A549 (cell line): ENCODE measurements at regions not wholly inside any gene's neighbourhood (a gene's known extent, or its start where the extent isn't known, plus 50 kb on each side); places are given as distances from the start of the nearest gene placed in this dataset.

Experiments used
- ATAC-seq, 2 experiments: fragments of 200-7000 bp in 1 of 2; fragments of >200 bp in 1 of 2; cut with Nextera tagmentation in 1 of 2; cut with Tn5 transposase in 1 of 2; 3 replicates each; pipeline versions ENCODE4 v1.8.0 to v1.9.1; 2018 to 2020; ENCODE audit warnings: mild to moderate bottlenecking in 1 of 2, moderate library complexity in 1 of 2
- CTCF ChIA-PET: fragments of 300-600 bp; sonication (Branson Sonifier 250); formaldehyde crosslinking; extraction: SDS; loops from one replicate; lab custom pipeline; 2021; ENCODE audit warnings: antibody characterized with exemption, inconsistent platforms; lab: Yijun Ruan, JAX
- POLR2A ChIA-PET: fragments of 350-600 bp; formaldehyde crosslinking; extraction: SDS; loops from one replicate; lab custom pipeline; 2021; ENCODE audit warnings: antibody characterized with exemption, inconsistent platforms; lab: Yijun Ruan, JAX
- DNase-seq, 2 experiments: peaks; one replicate each; pipeline versions ENCODE4 v3.0.0 to v3.0.0-alpha.2; 2011 to 2016; ENCODE audit warnings: low read depth in 1 of 2, low spot score in 1 of 2
- FAIRE-seq: peaks from 2 replicates; lab custom pipeline; 2011; peaks lifted over from hg19 to GRCh38; lab: Jason Lieb, UNC
- H3K27ac ChIP-seq, 2 experiments: fragments of >200 bp; sonication (Bioruptor Twin); formaldehyde crosslinking; 3 replicates each; pipeline ENCODE4 v1.5.1; 2016 to 2017
- H3K4me1 ChIP-seq: fragments of >200 bp; sonication (Bioruptor Twin); formaldehyde crosslinking; 3 replicates; pipeline ENCODE4 v1.6.1; 2016
- H3K4me2 ChIP-seq: fragments of >200 bp; sonication (Bioruptor Twin); formaldehyde crosslinking; 3 replicates; pipeline ENCODE4 v1.6.1; 2016
- H3K4me3 ChIP-seq: fragments of >200 bp; sonication (Bioruptor Twin); formaldehyde crosslinking; 3 replicates; pipeline ENCODE4 v1.5.1; 2016
- H3K9me3 ChIP-seq: fragments of >200 bp; sonication (Bioruptor Twin); formaldehyde crosslinking; 3 replicates; pipeline ENCODE4 v1.6.1; 2016
- CBX2 ChIP-seq: fragments of 200-600 bp; sonication (generic); IDR thresholded peaks from 2 replicates; pipeline ENCODE4 v1.6.1; 2016; ENCODE audit warnings: low read depth, mild to moderate bottlenecking, borderline replicate concordance
- CBX8 ChIP-seq: fragments of 200-600 bp; sonication (generic); IDR thresholded peaks from 2 replicates; pipeline ENCODE4 v1.6.1; 2016
- CEBPB ChIP-seq, 2 experiments: fragments of >200 bp in 1 of 2; sonication (Bioruptor Twin) in 1 of 2; formaldehyde crosslinking in 1 of 2; IDR thresholded peaks; 2 replicates each; pipeline ENCODE4 v1.6.1; 2012 to 2016
- EP300 ChIP-seq, 2 experiments: fragments of >200 bp; sonication (Bioruptor Twin); formaldehyde crosslinking; IDR thresholded peaks; 2 replicates in 1 of 2; 3 replicates in 1 of 2; pipeline ENCODE4 v1.6.1; 2016 to 2017
- ESRRA ChIP-seq: fragments of 150-350 bp; IDR thresholded peaks from 2 replicates; pipeline ENCODE4 v1.6.1; 2014; ENCODE audit warnings: mild to moderate bottlenecking, low read length, borderline replicate concordance
- FOSB ChIP-seq: fragments of 250-450 bp; sonication (Bioruptor Pico); IDR thresholded peaks from 2 replicates; pipeline ENCODE4 v1.5.0; 2020; ENCODE audit warnings: mild to moderate bottlenecking, moderate library complexity
- FOSL2 ChIP-seq, 2 experiments: fragments of 450-650 bp in 1 of 2; fragments of >200 bp in 1 of 2; sonication (Bioruptor Twin) in 1 of 2; formaldehyde crosslinking; IDR thresholded peaks; 2 replicates each; pipeline versions ENCODE4 v1.5.0 to v1.6.1; 2016 to 2020; ENCODE audit warnings: mild to moderate bottlenecking in 1 of 2, moderate library complexity in 1 of 2
- GATA3 ChIP-seq: IDR thresholded peaks from 2 replicates; pipeline ENCODE4 v1.6.1; 2012; ENCODE audit warnings: borderline replicate concordance
- HES2 ChIP-seq: fragments of >200 bp; sonication (Bioruptor Twin); formaldehyde crosslinking; IDR thresholded peaks from 2 replicates; pipeline ENCODE4 v1.6.1; 2016
- HEYL ChIP-seq: fragments of 250-450 bp; sonication (Bioruptor Pico); IDR thresholded peaks from 2 replicates; pipeline ENCODE4 v1.8.0; 2021; ENCODE audit warnings: mild to moderate bottlenecking, moderate library complexity
- HOXA7 ChIP-seq: fragments of 250-450 bp; sonication (Bioruptor Pico); IDR thresholded peaks from 2 replicates; pipeline ENCODE4 v1.5.0; 2020; ENCODE audit warnings: mild to moderate bottlenecking, moderate library complexity
- JUNB ChIP-seq: fragments of >200 bp; sonication (Bioruptor Twin); formaldehyde crosslinking; IDR thresholded peaks from 2 replicates; pipeline ENCODE4 v1.6.1; 2016
- KDM5A ChIP-seq: fragments of 200-600 bp; sonication (generic); IDR thresholded peaks from 2 replicates; pipeline ENCODE4 v1.6.1; 2016; ENCODE audit warnings: antibody characterized with exemption, mild to moderate bottlenecking
- MYC ChIP-seq: IDR thresholded peaks from 2 replicates; pipeline ENCODE4 v1.6.1; 2012; ENCODE audit warnings: mild to moderate bottlenecking, inconsistent platforms, low read length, improper control_type of control experiment, borderline replicate concordance
- NPAS2 ChIP-seq: fragments of 250-450 bp; sonication (Bioruptor Pico); IDR thresholded peaks from 2 replicates; pipeline ENCODE4 v1.8.0; 2022; ENCODE audit warnings: mild to moderate bottlenecking, moderate library complexity, borderline replicate concordance
- PHF8 ChIP-seq: fragments of 200-600 bp; sonication (generic); IDR thresholded peaks from 2 replicates; pipeline ENCODE4 v1.6.1; 2016; ENCODE audit warnings: low read depth, mild to moderate bottlenecking, antibody characterized with exemption, moderate library complexity, borderline replicate concordance
- RFX5 ChIP-seq: fragments of 450-650 bp; IDR thresholded peaks from 2 replicates; pipeline ENCODE4 v1.7.1; 2014; ENCODE audit warnings: antibody characterized with exemption, mild to moderate bottlenecking, moderate library complexity
- SMC3 ChIP-seq: fragments of >200 bp; sonication (Bioruptor Twin); formaldehyde crosslinking; IDR thresholded peaks from 3 replicates; pipeline ENCODE4 v1.6.1; 2018; ENCODE audit warnings: inconsistent platforms
- SREBF2 ChIP-seq: fragments of 450-650 bp; IDR thresholded peaks from 2 replicates; pipeline ENCODE4 v1.6.1; 2014; ENCODE audit warnings: mild to moderate bottlenecking, moderate library complexity
- TP53 ChIP-seq: fragments of 250-450 bp; sonication (Bioruptor Pico); IDR thresholded peaks from 2 replicates; pipeline ENCODE4 v1.5.0; 2021; ENCODE audit warnings: mild to moderate bottlenecking, moderate library complexity
- ZNF302 ChIP-seq: fragments of 250-450 bp; sonication (Bioruptor Pico); IDR thresholded peaks from 2 replicates; pipeline ENCODE4 v1.9.0; 2021; ENCODE audit warnings: inconsistent platforms, mild to moderate bottlenecking, moderate library complexity
- ZSCAN20 ChIP-seq: fragments of 250-450 bp; sonication (Bioruptor Pico); IDR thresholded peaks from 2 replicates; pipeline ENCODE4 v1.8.0; 2022; ENCODE audit warnings: mild to moderate bottlenecking, moderate library complexity
- whole genome bisulfite sequencing: methylation state at CpG from one replicate; pipeline ENCODE4 v1.1.6; 2017; ENCODE audit errors: missing lambda C conversion rate; 5-methylcytosine and 5-hydroxymethylcytosine counted together
- TF ChIP-seq, protein P1 (sequence below): fragments of >200 bp; sonication (Bioruptor Twin); formaldehyde crosslinking; IDR thresholded peaks from 3 replicates; pipeline ENCODE4 v1.6.1; 2016
- TF ChIP-seq, protein P2 (sequence below): fragments of 250-450 bp; sonication (Bioruptor Pico); IDR thresholded peaks from 2 replicates; pipeline ENCODE4 v1.5.0; 2020; ENCODE audit warnings: low read depth, mild to moderate bottlenecking, moderate library complexity
- TF ChIP-seq, protein P3 (sequence below): IDR thresholded peaks from 2 replicates; pipeline ENCODE4 v1.6.1; 2012
- TF ChIP-seq, protein P4 (sequence below): IDR thresholded peaks from 2 replicates; pipeline ENCODE4 v1.6.1; 2012

- no peak overlapping the region for H3K27ac ChIP-seq
- FAIRE-seq (no peak), DNase-seq (no peak), ATAC-seq (no peak)
- TF ChIP-seq, protein P1, sequence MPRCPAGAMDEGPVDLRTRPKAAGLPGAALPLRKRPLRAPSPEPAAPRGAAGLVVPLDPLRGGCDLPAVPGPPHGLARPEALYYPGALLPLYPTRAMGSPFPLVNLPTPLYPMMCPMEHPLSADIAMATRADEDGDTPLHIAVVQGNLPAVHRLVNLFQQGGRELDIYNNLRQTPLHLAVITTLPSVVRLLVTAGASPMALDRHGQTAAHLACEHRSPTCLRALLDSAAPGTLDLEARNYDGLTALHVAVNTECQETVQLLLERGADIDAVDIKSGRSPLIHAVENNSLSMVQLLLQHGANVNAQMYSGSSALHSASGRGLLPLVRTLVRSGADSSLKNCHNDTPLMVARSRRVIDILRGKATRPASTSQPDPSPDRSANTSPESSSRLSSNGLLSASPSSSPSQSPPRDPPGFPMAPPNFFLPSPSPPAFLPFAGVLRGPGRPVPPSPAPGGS: no peak
- no peak for TF ChIP-seq EP300 (IDR thresholded peaks at IDR 0.05)
- TF ChIP-seq, protein P2, sequence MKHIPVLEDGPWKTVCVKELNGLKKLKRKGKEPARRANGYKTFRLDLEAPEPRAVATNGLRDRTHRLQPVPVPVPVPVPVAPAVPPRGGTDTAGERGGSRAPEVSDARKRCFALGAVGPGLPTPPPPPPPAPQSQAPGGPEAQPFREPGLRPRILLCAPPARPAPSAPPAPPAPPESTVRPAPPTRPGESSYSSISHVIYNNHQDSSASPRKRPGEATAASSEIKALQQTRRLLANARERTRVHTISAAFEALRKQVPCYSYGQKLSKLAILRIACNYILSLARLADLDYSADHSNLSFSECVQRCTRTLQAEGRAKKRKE: no peak
- TF ChIP-seq PHF8: no peak
- no peak for TF ChIP-seq FOSL2 (IDR thresholded peaks at IDR 0.05)
- no peak for TF ChIP-seq FOSL2 (CRISPR knock-in tag; IDR thresholded peaks at IDR 0.05)
- TF ChIP-seq KDM5A: no peak
- no peak for TF ChIP-seq CBX8
- TF ChIP-seq ZSCAN20 (CRISPR knock-in tag): no peak
- no peak for TF ChIP-seq SREBF2
- TF ChIP-seq, protein P3, sequence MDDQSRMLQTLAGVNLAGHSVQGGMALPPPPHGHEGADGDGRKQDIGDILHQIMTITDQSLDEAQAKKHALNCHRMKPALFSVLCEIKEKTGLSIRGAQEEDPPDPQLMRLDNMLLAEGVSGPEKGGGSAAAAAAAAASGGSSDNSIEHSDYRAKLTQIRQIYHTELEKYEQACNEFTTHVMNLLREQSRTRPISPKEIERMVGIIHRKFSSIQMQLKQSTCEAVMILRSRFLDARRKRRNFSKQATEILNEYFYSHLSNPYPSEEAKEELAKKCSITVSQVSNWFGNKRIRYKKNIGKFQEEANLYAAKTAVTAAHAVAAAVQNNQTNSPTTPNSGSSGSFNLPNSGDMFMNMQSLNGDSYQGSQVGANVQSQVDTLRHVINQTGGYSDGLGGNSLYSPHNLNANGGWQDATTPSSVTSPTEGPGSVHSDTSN: no peak
- no peak for TF ChIP-seq MYC
- no peak for TF ChIP-seq HEYL (CRISPR knock-in tag)
- no peak for TF ChIP-seq HOXA7 (CRISPR knock-in tag)
- no peak for TF ChIP-seq NPAS2 (CRISPR knock-in tag)
- TF ChIP-seq, protein P4, sequence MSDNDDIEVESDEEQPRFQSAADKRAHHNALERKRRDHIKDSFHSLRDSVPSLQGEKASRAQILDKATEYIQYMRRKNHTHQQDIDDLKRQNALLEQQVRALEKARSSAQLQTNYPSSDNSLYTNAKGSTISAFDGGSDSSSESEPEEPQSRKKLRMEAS: no peak
- TF ChIP-seq ZNF302 (CRISPR knock-in tag): no peak
- no peak for TF ChIP-seq CBX2
- TF ChIP-seq RFX5: no peak
- H3K4me2 ChIP-seq: no peak overlapping the region
- H3K4me3 ChIP-seq: no peak overlapping the region
- POLR2A ChIA-PET: no interaction called here
- H3K4me1 ChIP-seq: no peaks in the 10 kb centered on the region
- CTCF ChIA-PET: no interaction called here
- WGBS: 0% methylated on average over 3 of the region's 3 CpGs
- no peaks in the 10 kb centered on the region for H3K9me3 ChIP-seq
Observed at GRCh38 chr4:10299601-10300000, 157.6 kb downstream of the ZNF518B start.

DNA sequence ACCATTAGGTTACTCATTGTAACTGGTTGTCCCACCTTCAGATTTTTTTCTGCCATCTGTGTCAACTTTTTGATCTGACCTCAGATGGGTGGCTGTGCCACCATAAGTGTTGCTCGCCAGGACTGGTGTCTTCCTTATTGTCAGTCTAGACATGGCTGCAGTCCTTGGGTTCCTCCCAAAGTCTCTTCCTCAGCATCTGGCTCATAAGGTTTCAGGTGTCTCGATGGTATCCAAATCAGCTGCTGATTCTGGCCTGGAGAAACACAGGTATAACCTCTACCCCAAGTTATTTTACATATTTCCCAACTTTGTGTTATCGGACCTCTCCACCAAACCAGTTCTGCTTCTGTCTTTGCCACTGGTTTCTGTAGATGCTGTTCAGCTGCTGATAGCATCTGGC is 158.5 kb downstream of the ZNF518B start:
- H3K4me1 ChIP-seq: no peaks in the 10 kb centered on the region
- ChIA-PET POLR2A (no interaction called here), CTCF (no interaction called here)
- no peaks in the 10 kb centered on the region for H3K9me3 ChIP-seq
- DNase-seq (no peak), ATAC-seq (no peak)
- no peak overlapping the region for H3K4me3 ChIP-seq
- TF ChIP-seq, protein P2: no peak
- TF ChIP-seq CEBPB (IDR thresholded peaks at IDR 0.05): no peak
- TF ChIP-seq, protein P4: no peak
- no peak for TF ChIP-seq HES2
- TF ChIP-seq PHF8: no peak
- TF ChIP-seq SMC3: no peak
- TF ChIP-seq MYC: no peak
- TF ChIP-seq GATA3: no peak
- no peak for TF ChIP-seq TP53 (CRISPR knock-in tag)
- TF ChIP-seq FOSB (CRISPR knock-in tag): no peak
- no peak for TF ChIP-seq ZNF302 (CRISPR knock-in tag)
- TF ChIP-seq ESRRA: no peak
- TF ChIP-seq FOSL2 (IDR thresholded peaks at IDR 0.05): no peak
- TF ChIP-seq FOSL2 (CRISPR knock-in tag; IDR thresholded peaks at IDR 0.05): no peak
- TF ChIP-seq EP300 (IDR thresholded peaks at IDR 0.05): no peak
- no peak for TF ChIP-seq JUNB
- TF ChIP-seq, all 56 proteins: peak for 0
- no peak overlapping the region for H3K4me2 ChIP-seq
- no peak overlapping the region for H3K27ac ChIP-seq
- WGBS: 28% methylated on average over 3 of the region's 3 CpGs
- no peak for FAIRE-seq
